Aorta (tissue), 5 donors: ENCODE measurements at regions not wholly inside any gene's neighbourhood (a gene's known extent, or its start where the extent isn't known, plus 50 kb on each side); places are given as distances from the start of the nearest gene placed in this dataset.

Experiments
- ATAC-seq: fragments of 200-7000 bp; cut with Tn5 transposase; one replicate; pipeline ENCODE4 v1.9.1; 2022; ENCODE audit warnings: moderate library complexity; ENCODE audit not compliant: low FRiP score
- DNase-seq, 2 donors: peaks; one replicate each; pipeline ENCODE4 v3.0.0-alpha.2; 2020
- H3K27ac ChIP-seq, 2 donors: one replicate each; pipeline ENCODE4 v1.5.1; 2013; ENCODE audit warnings: low read length in 2 of 2, mild to moderate bottlenecking in 2 of 2, moderate library complexity in 2 of 2, control low read depth in 1 of 2, inconsistent platforms in 1 of 2, low read depth in 1 of 2
- H3K27me3 ChIP-seq, 2 donors: one replicate each; pipeline ENCODE4 v1.6.1; 2013; ENCODE audit warnings: control low read depth in 1 of 2, low read length in 1 of 2, mild to moderate bottlenecking in 1 of 2, moderate library complexity in 1 of 2; ENCODE audit not compliant: insufficient read depth in 2 of 2, control insufficient read depth in 1 of 2
- H3K36me3 ChIP-seq, 2 donors: one replicate each; pipeline ENCODE4 v1.6.1; 2013; ENCODE audit warnings: control low read depth in 1 of 2, low read length in 1 of 2, mild to moderate bottlenecking in 1 of 2; ENCODE audit not compliant: insufficient read depth in 2 of 2, control insufficient read depth in 1 of 2
- H3K4me1 ChIP-seq, 2 donors: one replicate each; pipeline ENCODE4 v1.6.1; 2013; ENCODE audit warnings: low read length in 2 of 2, control low read depth in 1 of 2, mild to moderate bottlenecking in 1 of 2, moderate library complexity in 1 of 2; ENCODE audit not compliant: insufficient read depth in 2 of 2, control insufficient read depth in 1 of 2
- H3K4me3 ChIP-seq, 2 donors: one replicate each; pipeline ENCODE4 v1.5.1; 2013; ENCODE audit warnings: low read length in 2 of 2, control low read depth in 1 of 2, mild to moderate bottlenecking in 1 of 2
- H3K9me3 ChIP-seq: one replicate; pipeline ENCODE4 v1.6.1; 2013; ENCODE audit warnings: mild to moderate bottlenecking, low read length; ENCODE audit not compliant: control insufficient read depth
- WGBS, 2 donors: extraction: QIAGEN DNeasy Blood & Tissue Kit; methylation state at CpG; one replicate each; pipeline ENCODE4 v1.1.7; 2013; 5-methylcytosine and 5-hydroxymethylcytosine counted together
- intact Hi-C, 2 donors: fragments of 100-400 bp; cut with DNase I; formaldehyde crosslinking; loops; one replicate each; pipeline versions ENCODE4 v1.14.2 to v1.15.0; 2022
- donor health status: healthy with polysubstance abuse.
- donor health status: Bipolar disorder and iron deficiency.
- donor health status: DM: no; HTN: no; CAD: no.
- donor health status: DM: no; HTN: no; CAD: no.
- donor health status: DM: yes; HTN: yes; CAD: no.

- no peak overlapping the region for H3K4me3 ChIP-seq
- H3K9me3 ChIP-seq = no peaks in the 10 kb centered on the region
- H3K36me3 ChIP-seq = no peaks in the 10 kb centered on the region
- ATAC-seq (no peak), DNase-seq (no peak)
- no peaks in the 10 kb centered on the region for H3K4me1 ChIP-seq
- 48 to 55% methylated on average over 4 of the region's 4 CpGs for WGBS, 2 donors
- H3K27me3 ChIP-seq = no peaks in the 10 kb centered on the region
- H3K27ac ChIP-seq = no peak overlapping the region
- intact Hi-C loops = no loop called here
Measured at GRCh38 chr9:115781070-115781736, 372.4 kb upstream of the PAPPA start.

- ATAC-seq (peak; percentile 62), DNase-seq (no peak)
- Histone ChIP-seq H3K4me1 (no peaks in the 10 kb centered on the region), H3K4me3 (no peak overlapping the region), H3K27ac (no peak overlapping the region), H3K36me3 (no peaks in the 10 kb centered on the region), H3K9me3 (peaks cover 1% of the 10 kb centered on the region), H3K27me3 (no peaks in the 10 kb centered on the region)
- intact Hi-C loops = no loop called here
- WGBS, 2 donors = 0 to 1% methylated on average over 2 of the region's 2 CpGs
Measured at GRCh38 chr9:115786321-115786720, 367.3 kb upstream of the PAPPA start.

GRCh38 chr9:115790520-115790919 is 363.1 kb upstream of the PAPPA start:
- H3K36me3 ChIP-seq = no peaks in the 10 kb centered on the region
- no peak overlapping the region for H3K27ac ChIP-seq
- H3K4me1 ChIP-seq = no peaks in the 10 kb centered on the region
- H3K27me3 ChIP-seq = no peaks in the 10 kb centered on the region
- H3K9me3 ChIP-seq = peaks cover 1% of the 10 kb centered on the region
- 62 to 64% methylated on average over 6 of the region's 6 CpGs for WGBS, 2 donors
- intact Hi-C loops = loop anchor here in 1 of 2 donors (5.0 kb wide), 1 partner anchor 198 kb away; no protein-coding TSS in a partner anchor
- no peak overlapping the region for H3K4me3 ChIP-seq
- DNase-seq = no peak
- no peak for ATAC-seq

- intact Hi-C loops = loop anchor here in 1 of 2 donors (5.0 kb wide), 1 partner anchor 203 kb away; no protein-coding TSS in a partner anchor
- ATAC-seq (no peak), DNase-seq (no peak)
- H3K9me3 ChIP-seq = peaks cover 1% of the 10 kb centered on the region
- no peaks in the 10 kb centered on the region for H3K4me1 ChIP-seq
- H3K27ac ChIP-seq = no peak overlapping the region
- H3K27me3 ChIP-seq = no peaks in the 10 kb centered on the region
- no peak overlapping the region for H3K4me3 ChIP-seq
- WGBS, 2 donors = 83 to 87% methylated on average over 1 of the region's 1 CpG
- H3K36me3 ChIP-seq = no peaks in the 10 kb centered on the region
Measured at GRCh38 chr9:115794921-115795475, 358.6 kb upstream of the PAPPA start.

GRCh38 chr9:115799734-115800133 is 353.9 kb upstream of the PAPPA start:
- no peaks in the 10 kb centered on the region for H3K27me3 ChIP-seq
- intact Hi-C loops = loop anchor here in 1 of 2 donors (10.0 kb wide), 1 partner anchor 65 kb away; no protein-coding TSS in a partner anchor
- no peak overlapping the region for H3K27ac ChIP-seq
- no peak overlapping the region for H3K4me3 ChIP-seq
- H3K4me1 ChIP-seq = no peaks in the 10 kb centered on the region
- ATAC-seq (no peak), DNase-seq (no peak)
- 7 to 13% methylated on average over 1 of the region's 1 CpG for WGBS, 2 donors
- H3K9me3 ChIP-seq = no peaks in the 10 kb centered on the region
- H3K36me3 ChIP-seq = no peaks in the 10 kb centered on the region

GRCh38 chr9:115804206-115804605 is 349.4 kb upstream of the PAPPA start:
- intact Hi-C loops = loop anchor here in 1 of 2 donors (10.0 kb wide), 1 partner anchor 61 kb away; no protein-coding TSS in a partner anchor
- 94 to 98% methylated on average over 3 of the region's 3 CpGs for WGBS, 2 donors
- Histone ChIP-seq H3K9me3 (no peaks in the 10 kb centered on the region), H3K27ac (no peak overlapping the region), H3K36me3 (no peaks in the 10 kb centered on the region), H3K4me3 (no peak overlapping the region), H3K27me3 (no peaks in the 10 kb centered on the region), H3K4me1 (no peaks in the 10 kb centered on the region)
- ATAC-seq (no peak), DNase-seq (no peak)

GRCh38 chr9:115808108-115808507 is 345.5 kb upstream of the PAPPA start:
- Histone ChIP-seq H3K27me3 (no peaks in the 10 kb centered on the region), H3K36me3 (no peaks in the 10 kb centered on the region), H3K27ac (no peak overlapping the region), H3K4me3 (no peak overlapping the region), H3K4me1 (no peaks in the 10 kb centered on the region), H3K9me3 (peaks cover 2% of the 10 kb centered on the region)
- WGBS, 2 donors = 90% methylated on average over 2 of the region's 2 CpGs
- ATAC-seq = no peak
- DNase-seq = no peak
- intact Hi-C loops = loop anchor here in 1 of 2 donors (10.0 kb wide), 1 partner anchor 57 kb away; no protein-coding TSS in a partner anchor

- Histone ChIP-seq H3K36me3 (no peaks in the 10 kb centered on the region), H3K27me3 (no peaks in the 10 kb centered on the region), H3K4me1 (no peaks in the 10 kb centered on the region), H3K9me3 (peaks cover 2% of the 10 kb centered on the region), H3K4me3 (no peak overlapping the region), H3K27ac (no peak overlapping the region)
- DNase-seq = no peak
- intact Hi-C loops = loop anchor here in 1 of 2 donors (10.0 kb wide), 1 partner anchor 56 kb away; no protein-coding TSS in a partner anchor
- no peak for ATAC-seq
- WGBS, 2 donors = 86% methylated on average over 5 of the region's 5 CpGs
Measured at GRCh38 chr9:115808695-115809094, 344.9 kb upstream of the PAPPA start.

GRCh38 chr9:115810166-115810565 is 343.4 kb upstream of the PAPPA start:
- Histone ChIP-seq H3K27ac (no peak overlapping the region), H3K27me3 (no peaks in the 10 kb centered on the region), H3K9me3 (peaks cover 2% of the 10 kb centered on the region), H3K4me3 (no peak overlapping the region), H3K4me1 (no peaks in the 10 kb centered on the region), H3K36me3 (no peaks in the 10 kb centered on the region)
- intact Hi-C loops = no loop called here
- DNase-seq = no peak
- WGBS, 2 donors = 79 to 86% methylated on average over 2 of the region's 2 CpGs
- ATAC-seq = no peak
